OCI-LY3 (cell line): ENCODE measurements at regions not wholly inside any gene's neighbourhood (a gene's known extent, or its start where the extent isn't known, plus 50 kb on each side); places are given as distances from the start of the nearest gene placed in this dataset.

Experiments used
- EZH2phosphoT487 ChIP-seq: fragments of 200-600 bp; shearing (Covaris generic); IDR thresholded peaks from 2 replicates; pipeline ENCODE4 v1.6.1; 2018; ENCODE audit warnings: antibody characterized with exemption, mixed run types, low read depth
- TF ChIP-seq, protein P1 (sequence below): fragments of 200-600, 300-600 bp; sonication (generic); IDR thresholded peaks from 2 replicates; pipeline ENCODE4 v1.5.1; 2014; ENCODE audit warnings: antibody characterized with exemption, low read length, low read depth

DNA sequence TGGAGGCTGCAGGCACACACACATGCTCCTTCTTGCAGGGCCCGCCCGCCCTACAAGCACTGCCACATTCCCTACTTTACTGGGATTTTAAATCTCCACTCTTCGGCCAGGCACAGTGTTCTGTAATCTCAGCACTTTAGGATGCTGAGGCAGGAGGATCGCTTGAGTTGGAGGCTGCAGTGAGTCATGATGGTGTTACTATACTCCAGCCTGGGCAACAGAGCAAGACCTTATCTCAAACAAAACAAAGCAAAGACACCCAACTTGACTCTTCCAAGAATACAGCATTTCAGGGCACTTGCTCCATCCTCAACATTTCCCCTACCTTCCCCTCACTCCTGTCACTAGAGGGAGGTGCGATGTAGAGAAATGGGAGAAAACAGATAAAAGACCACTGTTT, 194.0 kb downstream of the MYLK4 start:
- TF ChIP-seq, protein P1, sequence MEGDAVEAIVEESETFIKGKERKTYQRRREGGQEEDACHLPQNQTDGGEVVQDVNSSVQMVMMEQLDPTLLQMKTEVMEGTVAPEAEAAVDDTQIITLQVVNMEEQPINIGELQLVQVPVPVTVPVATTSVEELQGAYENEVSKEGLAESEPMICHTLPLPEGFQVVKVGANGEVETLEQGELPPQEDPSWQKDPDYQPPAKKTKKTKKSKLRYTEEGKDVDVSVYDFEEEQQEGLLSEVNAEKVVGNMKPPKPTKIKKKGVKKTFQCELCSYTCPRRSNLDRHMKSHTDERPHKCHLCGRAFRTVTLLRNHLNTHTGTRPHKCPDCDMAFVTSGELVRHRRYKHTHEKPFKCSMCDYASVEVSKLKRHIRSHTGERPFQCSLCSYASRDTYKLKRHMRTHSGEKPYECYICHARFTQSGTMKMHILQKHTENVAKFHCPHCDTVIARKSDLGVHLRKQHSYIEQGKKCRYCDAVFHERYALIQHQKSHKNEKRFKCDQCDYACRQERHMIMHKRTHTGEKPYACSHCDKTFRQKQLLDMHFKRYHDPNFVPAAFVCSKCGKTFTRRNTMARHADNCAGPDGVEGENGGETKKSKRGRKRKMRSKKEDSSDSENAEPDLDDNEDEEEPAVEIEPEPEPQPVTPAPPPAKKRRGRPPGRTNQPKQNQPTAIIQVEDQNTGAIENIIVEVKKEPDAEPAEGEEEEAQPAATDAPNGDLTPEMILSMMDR, result no peak
- TF ChIP-seq EZH2phosphoT487, result no peak
